DND-41 (cell line): ENCODE measurements at regions not wholly inside any gene's neighbourhood (a gene's known extent, or its start where the extent isn't known, plus 50 kb on each side); places are given as distances from the start of the nearest gene placed in this dataset.

ENCODE experiments used
- ATAC-seq: fragments of 200-7000 bp; cut with Tn5 transposase; 3 replicates; pipeline ENCODE4 v1.9.1; 2021; ENCODE audit warnings: low read depth; ENCODE audit not compliant: insufficient read depth
- DNase-seq: peaks from one replicate; pipeline ENCODE4 v3.0.0-alpha.2; 2020
- H2AFZ ChIP-seq: 2 replicates; pipeline ENCODE4 v1.6.0; 2012; ENCODE audit warnings: low read depth, low read length
- H3K27ac ChIP-seq: 2 replicates; pipeline ENCODE4 v1.5.1; 2012; ENCODE audit warnings: low read length, inconsistent platforms
- H3K27me3 ChIP-seq: fragments of 200-600 bp; sonication (generic); 2 replicates; pipeline ENCODE4 v1.6.0; 2012; ENCODE audit warnings: low read length, mild to moderate bottlenecking, inconsistent platforms; ENCODE audit not compliant: insufficient read depth, poor library complexity
- H3K36me3 ChIP-seq: 2 replicates; pipeline ENCODE4 v1.5.1; 2012; ENCODE audit warnings: low read length, inconsistent platforms; ENCODE audit not compliant: insufficient read depth
- H3K4me1 ChIP-seq: 2 replicates; pipeline ENCODE4 v1.5.1; 2012; ENCODE audit warnings: mild to moderate bottlenecking, low read length; ENCODE audit not compliant: insufficient read depth
- H3K4me2 ChIP-seq: 2 replicates; pipeline ENCODE4 v1.6.0; 2012; ENCODE audit warnings: mild to moderate bottlenecking, moderate library complexity, low read length, inconsistent platforms; ENCODE audit not compliant: insufficient read depth
- H3K4me3 ChIP-seq, 2 experiments: fragments of 200-600 bp in 1 of 2; shearing (Covaris generic) in 1 of 2; 2 replicates each; pipeline ENCODE4 v1.5.1; 2012 to 2016; ENCODE audit warnings: inconsistent platforms in 2 of 2, low read length in 2 of 2, mild to moderate bottlenecking in 2 of 2, low read depth in 1 of 2, moderate library complexity in 1 of 2
- H3K79me2 ChIP-seq: 2 replicates; pipeline ENCODE4 v1.6.0; 2012; ENCODE audit warnings: low read length, inconsistent platforms; ENCODE audit not compliant: insufficient read depth
- H3K9ac ChIP-seq: 2 replicates; pipeline ENCODE4 v1.6.0; 2012; ENCODE audit warnings: low read depth, mild to moderate bottlenecking, inconsistent platforms, low read length, moderate library complexity
- H3K9me3 ChIP-seq: 2 replicates; pipeline ENCODE4 v1.5.1; 2012; ENCODE audit warnings: low read length, moderate library complexity, mild to moderate bottlenecking, inconsistent platforms; ENCODE audit not compliant: insufficient read depth, severe bottlenecking
- H4K20me1 ChIP-seq: 2 replicates; pipeline ENCODE4 v1.6.0; 2012; ENCODE audit warnings: low read length; ENCODE audit not compliant: insufficient read depth
- CTCF ChIP-seq: IDR thresholded peaks from 2 replicates; pipeline ENCODE4 v1.5.1; 2012; ENCODE audit warnings: borderline replicate concordance, low read length, moderate library complexity, mild to moderate bottlenecking; ENCODE audit not compliant: poor library complexity, severe bottlenecking; ENCODE audit errors: extremely low read depth
- EZH2 ChIP-seq: IDR thresholded peaks from 3 replicates; pipeline ENCODE4 v1.6.1; 2012; ENCODE audit warnings: borderline replicate concordance, low read depth, mild to moderate bottlenecking, moderate library complexity, low read length, inconsistent platforms; ENCODE audit not compliant: severe bottlenecking

GRCh38 chrX:99698451-99698850 lies 711.6 kb downstream of the PCDH19 start:
- H3K4me1 ChIP-seq, result no peaks in the 10 kb centered on the region
- no peak overlapping the region for H3K4me3 ChIP-seq
- no peak overlapping the region for H2AFZ ChIP-seq
- no peaks in the 10 kb centered on the region for H3K79me2 ChIP-seq
- DNase-seq (no peak), ATAC-seq (no peak)
- no peaks in the 10 kb centered on the region for H3K9me3 ChIP-seq
- H3K27ac ChIP-seq, result no peak overlapping the region
- no peak overlapping the region for H3K9ac ChIP-seq
- TF ChIP-seq EZH2 (no peak), CTCF (no peak)
- H3K27me3 ChIP-seq, result no peaks in the 10 kb centered on the region
- H3K4me2 ChIP-seq, result no peak overlapping the region
- H4K20me1 ChIP-seq, result no peaks in the 10 kb centered on the region
- no peaks in the 10 kb centered on the region for H3K36me3 ChIP-seq

GRCh38 chrX:99663136-99663535 lies 746.9 kb downstream of the PCDH19 start:
- Histone ChIP-seq H3K4me3 (no peak overlapping the region), H4K20me1 (no peaks in the 10 kb centered on the region), H3K27me3 (no peaks in the 10 kb centered on the region), H3K9ac (no peak overlapping the region), H3K9me3 (no peaks in the 10 kb centered on the region), H3K4me2 (no peak overlapping the region), H3K79me2 (no peaks in the 10 kb centered on the region), H2AFZ (no peak overlapping the region), H3K36me3 (no peaks in the 10 kb centered on the region), H3K4me1 (no peaks in the 10 kb centered on the region), H3K27ac (no peak overlapping the region)
- TF ChIP-seq EZH2 (no peak), CTCF (no peak)
- ATAC-seq, result no peak
- DNase-seq, result no peak

GRCh38 chrX:99654188-99654587 lies 755.9 kb downstream of the PCDH19 start:
- no peak for ATAC-seq
- H2AFZ ChIP-seq, result no peak overlapping the region
- H3K27me3 ChIP-seq, result no peaks in the 10 kb centered on the region
- no peak for DNase-seq
- no peaks in the 10 kb centered on the region for H4K20me1 ChIP-seq
- H3K4me3 ChIP-seq, result no peak overlapping the region
- H3K4me1 ChIP-seq, result no peaks in the 10 kb centered on the region
- no peak overlapping the region for H3K27ac ChIP-seq
- TF ChIP-seq EZH2 (no peak), CTCF (no peak)
- H3K9ac ChIP-seq, result no peak overlapping the region
- no peaks in the 10 kb centered on the region for H3K36me3 ChIP-seq
- H3K79me2 ChIP-seq, result no peaks in the 10 kb centered on the region
- no peak overlapping the region for H3K4me2 ChIP-seq
- H3K9me3 ChIP-seq, result no peaks in the 10 kb centered on the region

- Histone ChIP-seq H3K27me3 (no peaks in the 10 kb centered on the region), H3K27ac (no peak overlapping the region), H3K9me3 (no peaks in the 10 kb centered on the region), H3K9ac (no peak overlapping the region), H3K4me1 (no peaks in the 10 kb centered on the region), H3K36me3 (no peaks in the 10 kb centered on the region), H3K4me3 (no peak overlapping the region), H3K4me2 (no peak overlapping the region), H4K20me1 (no peaks in the 10 kb centered on the region), H3K79me2 (no peaks in the 10 kb centered on the region), H2AFZ (no peak overlapping the region)
- no peak for DNase-seq
- no peak for ATAC-seq
- TF ChIP-seq CTCF (no peak), EZH2 (no peak)
Measured at GRCh38 chrX:99653352-99653751, 756.7 kb downstream of the PCDH19 start.
